ENCODE measurements at regions not wholly inside any gene's neighbourhood (a gene's known extent, or its start where the extent isn't known, plus 50 kb on each side); places are given as distances from the start of the nearest gene placed in this dataset.

- TF ChIP-seq FOXM1 (IDR thresholded peaks at IDR 0.05; ENCODE audit: borderline replicate concordance, low read depth) = no peak
- TF ChIP-seq ZBTB7A (IDR thresholded peaks at IDR 0.05; ENCODE audit: low read depth) = no peak
- TF ChIP-seq, protein P1, sequence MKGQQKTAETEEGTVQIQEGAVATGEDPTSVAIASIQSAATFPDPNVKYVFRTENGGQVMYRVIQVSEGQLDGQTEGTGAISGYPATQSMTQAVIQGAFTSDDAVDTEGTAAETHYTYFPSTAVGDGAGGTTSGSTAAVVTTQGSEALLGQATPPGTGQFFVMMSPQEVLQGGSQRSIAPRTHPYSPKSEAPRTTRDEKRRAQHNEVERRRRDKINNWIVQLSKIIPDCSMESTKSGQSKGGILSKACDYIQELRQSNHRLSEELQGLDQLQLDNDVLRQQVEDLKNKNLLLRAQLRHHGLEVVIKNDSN (IDR thresholded peaks at IDR 0.05) = no peak
- TF ChIP-seq TEAD4 (IDR thresholded peaks at IDR 0.05) = no peak
- TF ChIP-seq CREB1 (IDR thresholded peaks at IDR 0.05; ENCODE audit: low read depth) = no peak
- TF ChIP-seq EGR1 (IDR thresholded peaks at IDR 0.05) = no peak
- TF ChIP-seq CEBPB (IDR thresholded peaks at IDR 0.05) = no peak
These were observed 140.2 kb downstream of the NUAK1 start for GRCh38 chr12:105998561-105998960.

DNA sequence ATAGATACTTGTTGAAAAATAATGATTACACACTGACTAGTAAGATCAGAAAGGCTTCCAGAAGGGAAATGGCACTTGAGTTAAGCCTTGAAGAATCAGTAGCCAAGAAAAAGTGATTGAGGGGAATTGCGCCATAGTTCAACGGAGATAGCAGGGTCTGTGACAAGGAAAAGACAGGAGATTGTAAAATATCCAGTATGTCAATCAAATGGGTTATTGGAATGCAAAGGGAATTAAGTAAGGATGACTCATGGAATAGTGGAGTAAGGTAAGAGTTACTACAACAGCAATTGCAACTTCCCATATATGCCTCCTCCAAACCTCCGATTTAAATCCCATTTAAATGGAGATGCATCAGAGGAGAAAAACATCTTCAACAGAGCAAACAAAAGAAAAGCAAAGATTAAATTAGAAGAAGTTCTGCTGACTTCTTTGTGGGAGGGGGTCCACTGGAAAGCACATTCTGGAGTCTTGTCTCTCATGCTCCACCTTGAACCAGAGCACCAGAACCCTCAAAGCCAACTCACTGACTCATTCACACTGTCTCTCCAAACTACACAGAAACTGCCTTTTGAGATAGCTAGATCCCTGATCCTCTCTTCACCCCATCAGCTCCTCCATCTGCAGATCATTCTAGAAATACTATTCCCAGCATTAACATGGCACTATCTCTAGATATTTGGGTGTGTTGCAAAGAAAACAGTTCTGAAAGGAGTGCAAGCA lies 138.2 kb downstream of the NUAK1 start:
- TF ChIP-seq CREB1 (IDR thresholded peaks at IDR 0.05; ENCODE audit: low read depth) = no peak
- TF ChIP-seq TCF12 (IDR thresholded peaks at IDR 0.05; ENCODE audit: low read depth) = no peak
- no peak for TF ChIP-seq ZBTB7A (IDR thresholded peaks at IDR 0.05; ENCODE audit: low read depth)
- TF ChIP-seq MAX (IDR thresholded peaks at IDR 0.05) = no peak
- no peak for TF ChIP-seq EP300 (IDR thresholded peaks at IDR 0.05; ENCODE audit: borderline replicate concordance)
- TF ChIP-seq CEBPB (IDR thresholded peaks at IDR 0.05) = 0 out of 2 replicates have a peak, but pooled peaks have one; percentile 4
- no peak for TF ChIP-seq EGR1 (IDR thresholded peaks at IDR 0.05)
- TF ChIP-seq TEAD4 (IDR thresholded peaks at IDR 0.05) = no peak

GRCh38 chr12:106001105-106001836 lies 137.5 kb downstream of the NUAK1 start:
- TF ChIP-seq EP300 (IDR thresholded peaks at IDR 0.05; ENCODE audit: borderline replicate concordance) = no peak
- no peak for TF ChIP-seq TEAD4 (IDR thresholded peaks at IDR 0.05)
- no peak for TF ChIP-seq TCF12 (IDR thresholded peaks at IDR 0.05; ENCODE audit: low read depth)
- TF ChIP-seq REST (IDR thresholded peaks at IDR 0.05; ENCODE audit: low read depth) = peak; percentile 50; the same call in 1 of the 2 replicates

DNA sequence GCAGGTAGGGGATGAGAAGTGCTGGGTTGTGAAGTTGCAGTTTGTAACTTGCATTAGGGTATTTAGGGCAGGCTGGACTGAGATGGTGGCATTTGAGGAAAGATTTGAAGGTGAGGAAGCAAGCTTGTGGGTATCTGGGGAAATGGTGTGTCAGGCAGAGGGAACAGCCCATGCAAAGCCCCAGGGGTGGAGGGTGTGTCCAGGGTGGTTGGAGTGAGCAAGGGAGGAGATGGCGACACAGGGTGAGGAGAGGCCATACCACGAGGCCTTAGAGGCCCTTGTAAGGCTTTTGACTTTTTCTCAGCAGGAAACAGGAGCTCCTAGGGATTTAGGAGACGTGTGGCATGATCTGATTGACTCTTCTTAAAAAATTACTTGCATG lies 136.9 kb downstream of the NUAK1 start:
- TF ChIP-seq, protein P1 (IDR thresholded peaks at IDR 0.05) = no peak
- TF ChIP-seq TEAD4 (IDR thresholded peaks at IDR 0.05) (no peak), RAD21 (IDR thresholded peaks at IDR 0.05; ENCODE audit: low read depth) (no peak), CREB1 (IDR thresholded peaks at IDR 0.05; ENCODE audit: low read depth) (no peak), YY1 (IDR thresholded peaks at IDR 0.05; ENCODE audit: low read depth) (no peak), NFIC (IDR thresholded peaks at IDR 0.05) (no peak), MAX (IDR thresholded peaks at IDR 0.05) (no peak), TCF12 (IDR thresholded peaks at IDR 0.05; ENCODE audit: low read depth) (no peak), EP300 (IDR thresholded peaks at IDR 0.05; ENCODE audit: borderline replicate concordance) (no peak), REST (IDR thresholded peaks at IDR 0.05; ENCODE audit: low read depth) (no peak), EGR1 (IDR thresholded peaks at IDR 0.05) (no peak), CEBPB (IDR thresholded peaks at IDR 0.05) (no peak)

GRCh38 chr12:106003297-106003696 lies 135.5 kb downstream of the NUAK1 start:
- TF ChIP-seq MAX (IDR thresholded peaks at IDR 0.05) (no peak), ZBTB7A (IDR thresholded peaks at IDR 0.05; ENCODE audit: low read depth) (no peak), CEBPB (IDR thresholded peaks at IDR 0.05) (no peak), TCF12 (IDR thresholded peaks at IDR 0.05; ENCODE audit: low read depth) (no peak)

DNA sequence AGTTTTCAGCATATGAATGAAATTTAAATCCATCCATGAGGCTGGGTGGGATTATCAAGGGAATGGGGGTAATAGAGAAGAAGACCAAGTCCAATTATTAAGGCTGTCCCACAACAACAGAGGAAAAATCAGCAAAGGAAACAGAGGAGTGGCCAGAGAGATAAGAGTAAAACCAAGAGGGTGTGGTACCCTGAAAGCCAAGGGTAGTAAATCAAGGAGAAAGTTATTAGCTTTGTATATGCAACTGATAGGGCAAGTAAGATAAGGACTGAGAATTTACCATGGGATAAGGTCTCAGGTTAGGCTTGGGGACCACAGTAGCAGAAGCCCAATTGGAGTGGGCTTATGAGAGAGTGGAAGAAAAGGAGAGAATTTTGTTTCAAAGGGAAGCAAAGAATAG lies 134.5 kb downstream of the NUAK1 start:
- TF ChIP-seq TCF12 (IDR thresholded peaks at IDR 0.05; ENCODE audit: low read depth) (no peak), TAF1 (IDR thresholded peaks at IDR 0.05; ENCODE audit: low read depth) (no peak), CEBPB (IDR thresholded peaks at IDR 0.05) (no peak), EP300 (IDR thresholded peaks at IDR 0.05; ENCODE audit: borderline replicate concordance) (no peak), MAX (IDR thresholded peaks at IDR 0.05) (no peak), RAD21 (IDR thresholded peaks at IDR 0.05; ENCODE audit: low read depth) (no peak), YY1 (IDR thresholded peaks at IDR 0.05; ENCODE audit: low read depth) (no peak), TEAD4 (IDR thresholded peaks at IDR 0.05) (no peak), CREB1 (IDR thresholded peaks at IDR 0.05; ENCODE audit: low read depth) (no peak), EGR1 (IDR thresholded peaks at IDR 0.05) (no peak), REST (IDR thresholded peaks at IDR 0.05; ENCODE audit: low read depth) (no peak)
- TF ChIP-seq, protein P1 (IDR thresholded peaks at IDR 0.05) = no peak
